ENCODE measurements at regions not wholly inside any gene's neighbourhood (a gene's known extent, or its start where the extent isn't known, plus 50 kb on each side); places are given as distances from the start of the nearest gene placed in this dataset.
"Not testable (repeated sequence)": the region's sequence is repeated elsewhere in the genome, so short reads cannot be mapped to it uniquely, and the experiment has no call there.

DNA sequence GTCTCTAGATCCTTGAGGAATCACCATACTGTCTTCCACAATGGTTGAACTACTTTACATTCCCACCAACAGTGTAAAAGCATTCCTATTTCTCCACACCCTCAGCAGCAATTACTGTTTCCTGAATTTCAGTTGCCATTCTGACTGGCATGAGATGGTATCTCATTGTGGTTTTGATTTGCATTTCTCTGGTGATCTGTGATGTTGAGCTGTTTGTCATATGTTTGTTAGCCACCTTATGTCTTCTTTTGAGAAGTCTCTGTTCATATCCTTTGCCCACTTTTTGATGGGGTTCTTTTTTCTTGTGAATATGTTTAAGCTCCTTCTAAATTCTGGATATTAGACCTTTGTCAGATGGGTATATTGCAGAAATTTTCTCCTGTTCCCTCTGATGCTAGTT lies 356.0 kb downstream of the IGSF11 start:
- TF ChIP-seq, protein P1, sequence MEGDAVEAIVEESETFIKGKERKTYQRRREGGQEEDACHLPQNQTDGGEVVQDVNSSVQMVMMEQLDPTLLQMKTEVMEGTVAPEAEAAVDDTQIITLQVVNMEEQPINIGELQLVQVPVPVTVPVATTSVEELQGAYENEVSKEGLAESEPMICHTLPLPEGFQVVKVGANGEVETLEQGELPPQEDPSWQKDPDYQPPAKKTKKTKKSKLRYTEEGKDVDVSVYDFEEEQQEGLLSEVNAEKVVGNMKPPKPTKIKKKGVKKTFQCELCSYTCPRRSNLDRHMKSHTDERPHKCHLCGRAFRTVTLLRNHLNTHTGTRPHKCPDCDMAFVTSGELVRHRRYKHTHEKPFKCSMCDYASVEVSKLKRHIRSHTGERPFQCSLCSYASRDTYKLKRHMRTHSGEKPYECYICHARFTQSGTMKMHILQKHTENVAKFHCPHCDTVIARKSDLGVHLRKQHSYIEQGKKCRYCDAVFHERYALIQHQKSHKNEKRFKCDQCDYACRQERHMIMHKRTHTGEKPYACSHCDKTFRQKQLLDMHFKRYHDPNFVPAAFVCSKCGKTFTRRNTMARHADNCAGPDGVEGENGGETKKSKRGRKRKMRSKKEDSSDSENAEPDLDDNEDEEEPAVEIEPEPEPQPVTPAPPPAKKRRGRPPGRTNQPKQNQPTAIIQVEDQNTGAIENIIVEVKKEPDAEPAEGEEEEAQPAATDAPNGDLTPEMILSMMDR (IDR thresholded peaks at IDR 0.05), result not testable (repeated sequence)
- not testable (repeated sequence) for TF ChIP-seq POLR2A (IDR thresholded peaks at IDR 0.05)
